Motor neuron (in vitro differentiated cells): ENCODE measurements at regions not wholly inside any gene's neighbourhood (a gene's known extent, or its start where the extent isn't known, plus 50 kb on each side); places are given as distances from the start of the nearest gene placed in this dataset.

Source experiments
- ATAC-seq, 8 experiments: fragments of 200-7000 bp; cut with Tn5 transposase; replicated peaks in 6 of 8; 2 replicates each; pipeline ENCODE4 v1.8.0; 2021; ENCODE audit warnings: mild to moderate bottlenecking in 8 of 8, moderate library complexity in 8 of 8
- H3K27ac ChIP-seq, 2 donors: fragments of 250-450 bp; sonication (Bioruptor Pico); 2 replicates each; pipeline ENCODE4 v1.9.0; 2021; ENCODE audit warnings: antibody characterized with exemption in 2 of 2, mild to moderate bottlenecking in 2 of 2, moderate library complexity in 1 of 2
- H3K4me1 ChIP-seq, 2 donors: fragments of 250-450 bp; sonication (Bioruptor Pico); replicated peaks in 1 of 2; 2 replicates each; pipeline ENCODE4 v1.6.1; 2021; ENCODE audit warnings: antibody characterized with exemption in 2 of 2, mild to moderate bottlenecking in 2 of 2, moderate library complexity in 1 of 2
- H3K4me3 ChIP-seq, 5 donors: fragments of 250-450 bp; sonication (Bioruptor Pico); 2 replicates each; pipeline ENCODE4 v1.9.0; 2021; ENCODE audit warnings: antibody characterized with exemption in 5 of 5, mild to moderate bottlenecking in 5 of 5, moderate library complexity in 4 of 5
- WGBS, 10 experiments: fragments of 450-650 bp; shearing (Covaris generic); methylation state at CpG; one replicate each; pipeline ENCODE4 v1.0.0; 2022; 5-methylcytosine and 5-hydroxymethylcytosine counted together
- in situ Hi-C, 9 experiments: fragments of 400-800 bp; cut with MboI; loops; one replicate each; pipeline ENCODE4 v1.15.0; 2021; ENCODE audit warnings: low sequenced_read_pairs in 9 of 9, low pct_unique_long_range_greater_than_20kb in 2 of 9; ENCODE audit not compliant: unreplicated experiment in 9 of 9

DNA sequence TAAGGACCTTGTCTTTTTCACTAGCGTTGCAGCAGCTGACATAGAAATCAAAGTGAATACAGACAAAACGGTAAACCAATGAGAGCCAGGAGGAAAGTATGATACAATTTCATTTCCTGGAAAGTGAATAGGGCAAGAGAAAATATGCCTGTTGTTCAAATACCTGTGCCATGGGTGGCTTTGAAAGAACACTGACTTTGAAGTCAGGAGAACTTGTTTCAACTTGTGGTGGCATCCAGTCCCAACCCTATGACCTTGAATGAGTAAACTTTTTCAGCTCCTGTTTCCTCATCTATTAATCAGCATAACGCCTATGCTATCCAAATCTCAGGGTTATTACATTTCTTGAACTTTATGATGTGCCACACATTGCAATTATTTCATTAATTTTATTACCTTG is 173.7 kb upstream of the HS3ST3A1 start:
- peaks cover 0 to 5% of the 10 kb centered on the region in 2 donors for H3K4me1 ChIP-seq
- in situ Hi-C loops, result no loop called here
- WGBS, 10 experiments, result 26 to 100% (median 77%) methylated on average over 1 to 3 of the region's 3 CpGs; no CpG with 5 or more reads in 2 of the 10 experiments
- no peak overlapping the region for H3K4me3 ChIP-seq
- ATAC-seq, result no peak
- no peak overlapping the region for H3K27ac ChIP-seq

DNA sequence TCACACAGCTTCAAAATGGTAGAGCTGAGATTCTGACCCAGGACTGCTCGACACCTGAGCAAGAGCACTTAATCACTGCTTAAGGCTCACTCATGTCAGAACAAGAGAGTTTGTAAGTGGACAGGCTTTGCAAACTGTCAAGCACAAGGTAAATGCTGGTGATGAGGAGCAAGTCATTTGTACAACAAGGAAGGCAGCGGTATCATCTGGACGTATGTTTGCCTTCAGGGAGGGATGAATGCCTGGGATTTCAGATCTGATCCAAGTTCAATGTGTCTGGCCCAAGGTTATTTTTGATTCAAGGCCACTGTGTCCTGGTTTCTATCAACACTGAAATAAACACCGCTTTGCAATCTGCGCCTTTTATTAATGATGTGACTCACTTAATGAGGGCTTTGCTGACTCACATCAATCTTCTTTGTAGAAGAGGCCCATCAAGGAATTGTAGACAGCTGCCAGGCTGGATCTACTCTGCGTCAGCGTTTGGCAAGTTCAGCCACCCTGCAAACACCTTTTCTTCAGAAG is 174.4 kb upstream of the HS3ST3A1 start:
- in situ Hi-C loops, result no loop called here
- ATAC-seq, result peak in 4 of 8 experiments; percentile 24 to 85 (median 53)
- Histone ChIP-seq H3K4me3 (no peak overlapping the region), H3K27ac (peak overlapping the region in 1 of 2 donors; percentile 39), H3K4me1 (peaks cover 0 to 5% of the 10 kb centered on the region in 2 donors)
- 27 to 100% (median 87%) methylated on average over 2 to 7 of the region's 7 CpGs; no CpG with 5 or more reads in 2 of the 10 experiments for WGBS, 10 experiments

DNA sequence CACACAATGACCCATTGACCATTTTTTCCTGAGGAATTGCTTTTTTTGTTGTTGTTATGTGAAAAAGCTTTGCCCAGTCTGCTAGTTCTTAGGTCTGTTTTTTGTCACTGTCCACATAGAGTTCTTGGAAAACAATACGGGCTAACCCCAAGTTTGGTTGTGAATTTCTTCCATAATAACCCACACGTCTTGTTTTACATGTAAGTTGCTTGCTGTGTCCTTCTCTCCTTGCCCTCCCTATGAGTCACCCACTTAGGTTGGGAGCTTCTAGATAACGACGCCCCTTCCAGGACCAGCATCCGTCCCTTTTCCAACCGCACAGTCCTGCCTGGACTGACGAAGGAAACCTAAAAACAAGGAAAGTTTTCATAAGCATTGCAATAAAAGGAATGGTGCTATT is 175.3 kb upstream of the HS3ST3A1 start:
- Histone ChIP-seq H3K27ac (no peak overlapping the region), H3K4me1 (peaks cover 0 to 5% of the 10 kb centered on the region in 2 donors), H3K4me3 (no peak overlapping the region)
- ATAC-seq, result peak in 2 of 8 experiments; percentile 84 to 89
- WGBS, 10 experiments, result 17 to 97% (median 54%) methylated on average over 1 to 6 of the region's 7 CpGs; no CpG with 5 or more reads in 2 of the 10 experiments
- in situ Hi-C loops, result no loop called here

GRCh38 chr17:13784434-13785095 is 182.8 kb upstream of the HS3ST3A1 start:
- Histone ChIP-seq H3K27ac (no peak overlapping the region), H3K4me3 (no peak overlapping the region), H3K4me1 (peaks cover 0 to 5% of the 10 kb centered on the region in 2 donors)
- WGBS, 10 experiments, result 48 to 92% (median 79%) methylated on average over 1 to 7 of the region's 7 CpGs
- in situ Hi-C loops, result no loop called here
- ATAC-seq, result peak in 2 of 8 experiments; percentile 58 to 86

DNA sequence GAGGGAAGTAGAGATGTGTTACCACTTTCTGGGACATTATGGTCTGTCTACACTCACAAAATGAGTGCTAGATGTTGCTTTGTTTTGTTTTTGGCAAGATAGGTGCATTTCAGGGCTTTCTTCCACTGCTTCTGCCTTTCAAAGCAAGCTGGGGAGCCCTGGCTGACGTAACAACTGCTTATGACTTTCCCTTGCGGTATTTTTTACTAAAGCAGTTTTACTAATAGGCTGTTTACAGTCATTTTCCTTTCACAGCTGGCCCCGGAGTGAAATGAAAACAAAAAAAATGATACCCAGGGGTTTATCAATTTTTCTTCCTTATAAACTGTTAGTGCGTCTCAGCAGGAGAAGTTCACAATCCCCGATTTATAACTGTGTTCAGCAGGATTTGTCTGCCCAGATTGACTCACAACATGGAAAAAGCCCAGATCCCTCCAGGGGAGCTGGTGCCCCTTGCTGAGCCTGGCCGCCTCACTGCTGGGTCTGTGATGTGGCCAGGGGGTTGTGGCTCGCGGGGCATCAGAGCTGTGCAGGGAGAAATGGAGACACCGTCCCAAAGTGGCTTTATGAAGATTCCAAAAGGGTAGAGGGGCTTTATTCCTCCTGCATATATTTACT is 184.4 kb upstream of the HS3ST3A1 start:
- peak in 2 of 8 experiments; percentile 18 to 64 for ATAC-seq
- Histone ChIP-seq H3K27ac (peak overlapping the region in 1 of 2 donors; percentile 26), H3K4me1 (peaks cover 0 to 5% of the 10 kb centered on the region in 2 donors), H3K4me3 (no peak overlapping the region)
- in situ Hi-C loops, result no loop called here
- 49 to 100% (median 77%) methylated on average over 2 to 5 of the region's 9 CpGs; no CpG with 5 or more reads in 1 of the 10 experiments for WGBS, 10 experiments

- ATAC-seq, result no peak
- no peak overlapping the region for H3K4me3 ChIP-seq
- no peak overlapping the region for H3K27ac ChIP-seq
- in situ Hi-C loops, result no loop called here
- H3K4me1 ChIP-seq, result peaks cover 0 to 5% of the 10 kb centered on the region in 2 donors
- 33 to 100% (median 77%) methylated on average over 1 to 4 of the region's 4 CpGs; no CpG with 5 or more reads in 1 of the 10 experiments for WGBS, 10 experiments
Observed at GRCh38 chr17:13787636-13788035, 185.9 kb upstream of the HS3ST3A1 start.

DNA sequence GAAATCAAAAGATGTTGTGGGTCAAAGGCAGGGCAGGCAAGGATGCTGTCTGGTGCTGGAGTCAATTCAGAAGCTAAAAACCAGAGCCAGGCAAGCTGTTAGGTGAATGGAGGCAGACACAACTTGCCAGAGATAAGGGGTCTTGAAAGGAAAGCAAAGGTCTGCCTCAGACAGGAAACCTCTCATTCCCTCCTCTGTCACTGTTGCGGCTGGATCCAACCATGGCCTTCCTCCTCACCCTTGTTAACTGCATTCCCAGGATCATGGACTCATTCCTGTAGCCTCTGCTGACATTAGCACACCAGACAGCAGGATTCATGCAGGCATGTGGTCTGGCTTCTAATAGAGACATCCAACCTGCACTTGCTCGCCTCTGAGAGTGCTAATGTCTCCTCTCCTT is 186.7 kb upstream of the HS3ST3A1 start:
- 80 to 100% (median 100%) methylated on average over 1 to 2 of the region's 2 CpGs; no CpG with 5 or more reads in 3 of the 10 experiments for whole genome bisulfite sequencing, 10 experiments

DNA sequence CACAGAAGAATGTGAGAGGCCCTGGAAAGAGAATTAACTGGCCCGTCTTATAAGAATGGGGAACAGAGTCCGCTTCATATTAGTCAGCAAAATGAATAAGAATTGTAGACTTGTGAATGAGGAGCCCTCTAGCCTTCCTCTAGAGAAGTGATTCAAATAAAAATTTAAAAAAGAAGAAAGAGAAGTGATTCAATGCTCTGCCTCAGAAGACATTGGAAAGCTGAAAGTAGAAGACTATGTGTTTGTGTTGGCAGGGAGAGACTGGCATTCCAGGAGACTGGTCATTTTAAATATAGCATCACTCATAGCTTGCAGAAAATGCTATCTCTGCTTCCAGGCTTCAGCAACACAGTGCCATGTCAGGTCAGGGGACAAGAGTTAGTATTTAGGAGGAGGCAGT is 190.6 kb upstream of the HS3ST3A1 start:
- in situ Hi-C loops, result no loop called here
- 64 to 100% (median 89%) methylated on average over 1 to 2 of the region's 2 CpGs; no CpG with 5 or more reads in 2 of the 10 experiments for WGBS, 10 experiments
- Histone ChIP-seq H3K4me1 (peaks cover 0 to 5% of the 10 kb centered on the region in 2 donors), H3K4me3 (no peak overlapping the region), H3K27ac (no peak overlapping the region)
- ATAC-seq, result no peak

More for the DNA sequence above, 186.7 kb upstream of the HS3ST3A1 start:
- peaks cover 0 to 5% of the 10 kb centered on the region in 2 donors for H3K4me1 ChIP-seq
- no peak for ATAC-seq
- H3K4me3 ChIP-seq, result no peak overlapping the region
- no peak overlapping the region for H3K27ac ChIP-seq
- in situ Hi-C loops, result no loop called here

- WGBS, 10 experiments, result 31 to 100% (median 81%) methylated on average over 1 of the region's 1 CpG
- Histone ChIP-seq H3K4me1 (peaks cover 0 to 5% of the 10 kb centered on the region in 2 donors), H3K4me3 (no peak overlapping the region), H3K27ac (no peak overlapping the region)
- in situ Hi-C loops, result no loop called here
- no peak for ATAC-seq
Observed at GRCh38 chr17:13793951-13794350, 192.2 kb upstream of the HS3ST3A1 start.

- Histone ChIP-seq H3K27ac (no peak overlapping the region), H3K4me1 (peaks cover 0 to 5% of the 10 kb centered on the region in 2 donors), H3K4me3 (no peak overlapping the region)
- in situ Hi-C loops, result no loop called here
- ATAC-seq, result peak in 2 of 8 experiments; percentile 41 to 50
Observed at GRCh38 chr17:13797863-13798262, 196.1 kb upstream of the HS3ST3A1 start.

GRCh38 chr17:13806092-13806491 is 204.4 kb upstream of the HS3ST3A1 start:
- in situ Hi-C loops, result no loop called here
- ATAC-seq, result no peak
- Histone ChIP-seq H3K4me3 (no peak overlapping the region), H3K4me1 (no peaks in the 10 kb centered on the region), H3K27ac (no peak overlapping the region)
- WGBS, 10 experiments, result 17 to 100% (median 67%) methylated on average over 1 to 5 of the region's 5 CpGs; no CpG with 5 or more reads in 3 of the 10 experiments

- 93 to 100% (median 100%) methylated on average over 1 to 2 of the region's 3 CpGs; no CpG with 5 or more reads in 6 of the 10 experiments for whole genome bisulfite sequencing, 10 experiments
- H3K27ac ChIP-seq, result no peak overlapping the region
- H3K4me1 ChIP-seq, result no peaks in the 10 kb centered on the region
- ATAC-seq, result no peak
- in situ Hi-C loops, result no loop called here
- no peak overlapping the region for H3K4me3 ChIP-seq
Observed at GRCh38 chr17:13807103-13807502, 205.4 kb upstream of the HS3ST3A1 start.

DNA sequence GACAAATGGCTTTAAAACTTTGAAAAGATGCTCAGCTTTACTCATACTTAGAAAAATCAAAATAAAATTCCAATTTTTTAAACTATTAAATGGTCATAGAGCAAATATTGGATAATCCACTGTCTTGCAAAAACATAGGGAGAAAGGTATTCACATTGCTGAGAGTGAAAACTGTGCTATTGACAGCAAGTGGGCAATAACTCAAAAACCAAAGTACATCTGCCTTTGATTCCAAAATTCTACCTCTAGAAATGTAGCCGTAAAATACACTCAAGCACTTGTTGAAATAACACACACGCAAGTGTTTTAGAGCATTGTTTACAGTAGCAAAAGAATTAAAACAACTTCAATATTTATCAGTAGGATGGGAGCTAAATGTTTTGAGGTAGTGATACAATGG is 210.6 kb upstream of the HS3ST3A1 start:
- no peak for ATAC-seq
- no peak overlapping the region for H3K27ac ChIP-seq
- H3K4me1 ChIP-seq, result no peaks in the 10 kb centered on the region
- H3K4me3 ChIP-seq, result no peak overlapping the region
- in situ Hi-C loops, result no loop called here
- 42 to 100% (median 96%) methylated on average over 1 to 2 of the region's 2 CpGs for WGBS, 10 experiments
